NT2/D1 (cell line): ENCODE measurements at regions not wholly inside any gene's neighbourhood (a gene's known extent, or its start where the extent isn't known, plus 50 kb on each side); places are given as distances from the start of the nearest gene placed in this dataset.

Experiments
- DNase-seq: peaks from one replicate; pipeline ENCODE4 v3.0.0-alpha.2; 2011; ENCODE audit warnings: low read depth, low spot score
- H3K27me3 ChIP-seq: 2 replicates; pipeline ENCODE4 v1.6.0; 2011; ENCODE audit warnings: mild to moderate bottlenecking; ENCODE audit not compliant: insufficient read length, insufficient read depth
- H3K36me3 ChIP-seq: 2 replicates; pipeline ENCODE4 v1.6.1; 2011; ENCODE audit warnings: mild to moderate bottlenecking, low read length, mixed read lengths; ENCODE audit not compliant: insufficient read depth, insufficient read length
- H3K4me1 ChIP-seq: 2 replicates; pipeline ENCODE4 v1.5.1; 2011; ENCODE audit not compliant: insufficient read depth, insufficient read length
- H3K4me3 ChIP-seq: 2 replicates; pipeline ENCODE4 v1.5.1; 2011; ENCODE audit warnings: low read depth; ENCODE audit not compliant: insufficient read length
- H3K9ac ChIP-seq: 2 replicates; pipeline ENCODE4 v1.6.0; 2011; ENCODE audit warnings: low read depth; ENCODE audit not compliant: insufficient read length
- H3K9me3 ChIP-seq: 2 replicates; pipeline ENCODE4 v1.5.1; 2011; ENCODE audit warnings: mild to moderate bottlenecking, low read length; ENCODE audit not compliant: insufficient read depth
- SUZ12 ChIP-seq: IDR thresholded peaks from 2 replicates; pipeline ENCODE4 v1.6.1; 2011; ENCODE audit not compliant: insufficient read length, insufficient read depth; ENCODE audit errors: extremely low read depth
- YY1 ChIP-seq: IDR thresholded peaks from 2 replicates; pipeline ENCODE4 v1.6.1; 2011; ENCODE audit not compliant: insufficient read length, insufficient read depth
- ZNF274 ChIP-seq: IDR thresholded peaks from 2 replicates; pipeline ENCODE4 v1.6.1; 2011; ENCODE audit warnings: mild to moderate bottlenecking, low read depth, low read length

- Histone ChIP-seq H3K36me3 (no peaks in the 10 kb centered on the region), H3K4me3 (no peak overlapping the region), H3K4me1 (no peaks in the 10 kb centered on the region), H3K9me3 (0 out of 2 replicates have a peak, but pooled peaks cover 1% of the 10 kb centered on the region), H3K27me3 (no peaks in the 10 kb centered on the region), H3K9ac (no peak overlapping the region)
- no peak for TF ChIP-seq SUZ12
- TF ChIP-seq YY1: no peak
- no peak for TF ChIP-seq ZNF274
- no peak for DNase-seq
Observed at GRCh38 chr5:30994176-30994575, 199.3 kb upstream of the CDH6 start.

GRCh38 chr5:30991462-30991861, 202.0 kb upstream of the CDH6 start:
- TF ChIP-seq ZNF274: no peak
- Histone ChIP-seq H3K9me3 (no peaks in the 10 kb centered on the region), H3K27me3 (no peaks in the 10 kb centered on the region), H3K36me3 (no peaks in the 10 kb centered on the region), H3K9ac (no peak overlapping the region), H3K4me3 (no peak overlapping the region), H3K4me1 (no peaks in the 10 kb centered on the region)
- DNase-seq: no peak

- no peak for DNase-seq
- Histone ChIP-seq H3K4me1 (no peaks in the 10 kb centered on the region), H3K4me3 (no peak overlapping the region), H3K36me3 (no peaks in the 10 kb centered on the region), H3K9me3 (no peaks in the 10 kb centered on the region), H3K27me3 (no peaks in the 10 kb centered on the region), H3K9ac (no peak overlapping the region)
- TF ChIP-seq SUZ12: no peak
- no peak for TF ChIP-seq YY1
- TF ChIP-seq ZNF274: no peak
Observed at GRCh38 chr5:30981576-30981975, 211.9 kb upstream of the CDH6 start.

GRCh38 chr5:30968971-30969370, 224.5 kb upstream of the CDH6 start:
- H3K36me3 ChIP-seq: no peaks in the 10 kb centered on the region
- no peak for TF ChIP-seq SUZ12
- TF ChIP-seq YY1: no peak
- TF ChIP-seq ZNF274: no peak
- H3K4me1 ChIP-seq: no peaks in the 10 kb centered on the region
- H3K27me3 ChIP-seq: no peaks in the 10 kb centered on the region
- DNase-seq: no peak
- no peak overlapping the region for H3K4me3 ChIP-seq
- H3K9me3 ChIP-seq: no peaks in the 10 kb centered on the region
- H3K9ac ChIP-seq: no peak overlapping the region

- Histone ChIP-seq H3K9ac (no peak overlapping the region), H3K27me3 (no peaks in the 10 kb centered on the region), H3K4me1 (no peaks in the 10 kb centered on the region), H3K4me3 (no peak overlapping the region), H3K36me3 (no peaks in the 10 kb centered on the region), H3K9me3 (no peaks in the 10 kb centered on the region)
- TF ChIP-seq ZNF274 (no peak), YY1 (no peak), SUZ12 (no peak)
- DNase-seq: no peak
Observed at GRCh38 chr5:30960036-30960435, 233.4 kb upstream of the CDH6 start.

- TF ChIP-seq ZNF274 (no peak), YY1 (no peak), SUZ12 (no peak)
- DNase-seq: no peak
- Histone ChIP-seq H3K9me3 (no peaks in the 10 kb centered on the region), H3K27me3 (no peaks in the 10 kb centered on the region), H3K36me3 (no peaks in the 10 kb centered on the region), H3K4me3 (no peak overlapping the region), H3K4me1 (no peaks in the 10 kb centered on the region), H3K9ac (no peak overlapping the region)
Observed at GRCh38 chr5:30959238-30959637, 234.2 kb upstream of the CDH6 start.

GRCh38 chr5:30957591-30957990, 235.9 kb upstream of the CDH6 start:
- no peaks in the 10 kb centered on the region for H3K9me3 ChIP-seq
- no peaks in the 10 kb centered on the region for H3K4me1 ChIP-seq
- H3K27me3 ChIP-seq: no peaks in the 10 kb centered on the region
- no peak overlapping the region for H3K9ac ChIP-seq
- TF ChIP-seq ZNF274 (no peak), YY1 (no peak), SUZ12 (no peak)
- H3K4me3 ChIP-seq: no peak overlapping the region
- H3K36me3 ChIP-seq: no peaks in the 10 kb centered on the region
- no peak for DNase-seq

GRCh38 chr5:30956251-30956650, 237.2 kb upstream of the CDH6 start:
- Histone ChIP-seq H3K4me3 (no peak overlapping the region), H3K36me3 (no peaks in the 10 kb centered on the region), H3K27me3 (no peaks in the 10 kb centered on the region), H3K4me1 (no peaks in the 10 kb centered on the region), H3K9ac (no peak overlapping the region), H3K9me3 (no peaks in the 10 kb centered on the region)
- no peak for TF ChIP-seq YY1
- no peak for TF ChIP-seq ZNF274
- no peak for TF ChIP-seq SUZ12
- no peak for DNase-seq
